ENCODE measurements at regions not wholly inside any gene's neighbourhood (a gene's known extent, or its start where the extent isn't known, plus 50 kb on each side); places are given as distances from the start of the nearest gene placed in this dataset.
"Not testable (repeated sequence)": the region's sequence is repeated elsewhere in the genome, so short reads cannot be mapped to it uniquely, and the experiment has no call there.

DNA sequence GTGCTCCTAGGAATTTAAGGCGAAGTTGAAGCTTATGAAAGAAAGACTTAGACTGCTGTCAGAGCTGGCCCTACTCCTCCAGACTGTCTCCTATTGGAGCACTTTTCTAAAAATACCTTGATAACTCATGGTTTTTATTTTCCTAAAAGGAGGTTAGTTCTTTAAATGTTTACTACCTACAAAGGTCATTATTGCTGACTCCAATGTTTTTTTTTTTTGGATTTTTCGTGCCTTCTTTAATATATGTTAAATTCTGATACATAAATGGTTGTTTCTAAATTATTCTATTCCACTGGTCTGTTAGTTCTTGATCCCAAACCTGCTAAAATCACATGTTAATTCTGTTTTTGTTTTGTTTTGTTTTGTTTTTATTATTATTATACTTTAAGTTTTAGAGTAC, 227.6 kb upstream of the FTMT start:
- H3K4me1 ChIP-seq (ENCODE audit: control insufficient read depth in 1 of 2, insufficient read depth in 2 of 2, low read length in 2 of 2), result no peaks in the 10 kb centered on the region
- H3K27me3 ChIP-seq (ENCODE audit: low read depth, low read length), result no peaks in the 10 kb centered on the region
- H3K4me3 ChIP-seq (ENCODE audit: low read depth in 1 of 2, low read length in 2 of 2), result no peak overlapping the region
- no peaks in the 10 kb centered on the region for H3K36me3 ChIP-seq (ENCODE audit: control insufficient read depth in 1 of 2, insufficient read depth in 2 of 2, low read length in 2 of 2)
- H3K27ac ChIP-seq (ENCODE audit: low read length), result no peak overlapping the region
- H3K9me3 ChIP-seq (ENCODE audit: control insufficient read depth in 1 of 2, low read length in 2 of 2), result no peaks in the 10 kb centered on the region

DNA sequence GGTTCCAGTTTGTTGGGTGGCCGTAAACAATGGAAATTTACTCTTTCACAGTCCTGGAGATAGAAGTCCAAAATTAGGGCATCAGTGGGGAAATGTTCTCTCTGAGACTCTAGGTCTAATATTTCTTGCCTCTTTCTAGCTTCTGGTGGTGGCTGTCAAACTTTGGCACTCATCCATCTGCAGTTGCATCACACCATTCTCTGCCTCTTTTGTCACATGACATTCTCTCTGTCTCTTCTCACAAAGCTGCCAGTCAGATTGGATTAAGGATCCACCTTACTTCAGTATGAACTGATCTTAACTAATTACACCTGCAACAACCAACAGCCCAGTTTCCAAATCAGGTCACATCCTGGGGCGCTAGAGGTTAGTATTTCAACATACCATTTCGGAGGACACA, 222.9 kb upstream of the FTMT start:
- no peaks in the 10 kb centered on the region for H3K36me3 ChIP-seq (ENCODE audit: control insufficient read depth in 1 of 2, insufficient read depth in 2 of 2, low read length in 2 of 2)
- no peak overlapping the region for H3K27ac ChIP-seq (ENCODE audit: low read length)
- H3K4me3 ChIP-seq (ENCODE audit: low read depth in 1 of 2, low read length in 2 of 2), result no peak overlapping the region
- H3K4me1 ChIP-seq (ENCODE audit: control insufficient read depth in 1 of 2, insufficient read depth in 2 of 2, low read length in 2 of 2), result no peaks in the 10 kb centered on the region
- H3K9me3 ChIP-seq (ENCODE audit: control insufficient read depth in 1 of 2, low read length in 2 of 2), result no peaks in the 10 kb centered on the region
- no peaks in the 10 kb centered on the region for H3K27me3 ChIP-seq (ENCODE audit: low read depth, low read length)

DNA sequence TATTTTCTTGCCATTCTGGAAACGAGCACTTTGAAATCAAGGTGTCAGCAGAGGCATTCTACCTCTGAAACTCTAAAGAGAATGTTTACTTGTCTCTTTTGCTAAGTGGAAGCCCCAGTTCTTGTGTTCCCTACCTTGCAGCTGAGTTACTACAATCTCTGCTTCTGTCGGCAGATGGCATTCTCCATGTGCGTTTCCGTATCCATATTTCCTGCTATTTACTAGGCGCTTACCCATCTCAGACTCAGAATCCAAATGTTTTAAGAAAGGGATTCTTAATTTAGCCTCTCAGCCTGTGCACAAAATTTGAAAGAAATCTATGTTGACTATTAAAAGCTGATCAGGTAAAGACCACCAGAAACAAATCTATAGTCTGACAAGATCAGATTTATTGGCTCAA, 221.3 kb upstream of the FTMT start:
- Histone ChIP-seq H3K36me3 (ENCODE audit: control insufficient read depth in 1 of 2, insufficient read depth in 2 of 2, low read length in 2 of 2) (no peaks in the 10 kb centered on the region), H3K27me3 (ENCODE audit: low read depth, low read length) (no peaks in the 10 kb centered on the region), H3K4me3 (ENCODE audit: low read depth in 1 of 2, low read length in 2 of 2) (no peak overlapping the region), H3K4me1 (ENCODE audit: control insufficient read depth in 1 of 2, insufficient read depth in 2 of 2, low read length in 2 of 2) (no peaks in the 10 kb centered on the region), H3K27ac (ENCODE audit: low read length) (no peak overlapping the region), H3K9me3 (ENCODE audit: control insufficient read depth in 1 of 2, low read length in 2 of 2) (no peaks in the 10 kb centered on the region)

DNA sequence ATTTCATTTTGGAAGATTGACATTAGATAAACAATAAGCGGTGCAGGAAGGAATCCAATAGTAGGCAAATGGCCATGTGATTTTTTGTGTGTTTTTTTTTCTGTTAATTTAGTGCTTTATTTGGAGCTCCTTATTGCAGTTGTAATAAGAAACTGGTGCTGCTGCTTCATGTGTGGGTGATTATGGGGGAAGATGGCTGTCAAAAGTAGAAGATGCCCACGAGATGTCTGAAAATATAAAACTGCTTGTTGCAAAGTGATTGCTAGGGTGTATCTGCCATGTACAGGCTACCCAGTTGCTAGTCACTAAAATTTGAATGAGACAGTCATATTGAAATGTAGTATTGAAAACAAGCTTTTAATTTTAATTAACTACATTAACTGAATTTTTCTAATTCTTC, 216.7 kb upstream of the FTMT start:
- Histone ChIP-seq H3K4me1 (ENCODE audit: control insufficient read depth in 1 of 2, insufficient read depth in 2 of 2, low read length in 2 of 2) (no peaks in the 10 kb centered on the region), H3K27me3 (ENCODE audit: low read depth, low read length) (no peaks in the 10 kb centered on the region), H3K9me3 (ENCODE audit: control insufficient read depth in 1 of 2, low read length in 2 of 2) (no peaks in the 10 kb centered on the region), H3K36me3 (ENCODE audit: control insufficient read depth in 1 of 2, insufficient read depth in 2 of 2, low read length in 2 of 2) (no peaks in the 10 kb centered on the region), H3K27ac (ENCODE audit: low read length) (no peak overlapping the region), H3K4me3 (ENCODE audit: low read depth in 1 of 2, low read length in 2 of 2) (no peak overlapping the region)

DNA sequence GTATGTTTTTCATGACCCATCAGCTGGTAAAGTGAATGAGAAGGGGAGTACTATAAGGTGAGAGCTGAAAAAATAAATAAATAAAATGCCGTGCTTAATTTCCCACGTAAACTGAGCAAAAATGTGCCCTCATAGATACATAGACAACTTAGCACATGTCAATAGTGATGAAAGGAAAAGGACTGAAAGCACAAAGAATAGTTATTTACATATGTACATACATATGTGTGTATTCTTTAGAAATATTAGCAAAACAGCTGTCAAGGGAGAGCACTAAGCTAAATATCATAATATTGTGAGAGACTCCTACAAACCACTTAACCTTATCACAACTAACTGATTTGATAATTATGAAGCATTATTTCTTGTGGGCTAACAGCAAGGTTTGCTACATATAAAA, 213.6 kb upstream of the FTMT start:
- H3K4me3 ChIP-seq (ENCODE audit: low read depth in 1 of 2, low read length in 2 of 2), result no peak overlapping the region

DNA sequence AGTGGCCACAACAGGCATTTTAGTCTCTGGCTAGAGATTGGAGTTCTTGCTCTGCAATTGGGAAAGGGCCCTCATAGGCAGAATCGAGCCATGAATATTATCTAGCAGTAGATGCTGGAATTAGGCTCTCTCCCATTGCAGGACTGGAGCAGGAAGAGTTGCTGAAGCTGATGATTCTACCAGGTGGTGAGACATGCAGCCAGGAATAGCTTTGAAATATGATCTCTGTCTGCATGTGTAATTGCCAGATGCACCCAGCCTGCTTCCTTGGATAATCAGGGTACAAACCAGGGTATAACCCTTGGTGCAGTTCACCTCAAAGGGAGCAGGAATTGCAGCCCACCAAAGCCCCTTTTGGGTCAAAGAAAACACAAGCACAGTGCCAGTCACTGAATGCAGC, 211.4 kb upstream of the FTMT start:
- no peak overlapping the region for H3K27ac ChIP-seq (ENCODE audit: low read length)
- no peak overlapping the region for H3K4me3 ChIP-seq (ENCODE audit: low read depth in 1 of 2, low read length in 2 of 2)
- H3K36me3 ChIP-seq (ENCODE audit: control insufficient read depth in 1 of 2, insufficient read depth in 2 of 2, low read length in 2 of 2), result no peaks in the 10 kb centered on the region
- H3K27me3 ChIP-seq (ENCODE audit: low read depth, low read length), result no peaks in the 10 kb centered on the region
- no peaks in the 10 kb centered on the region for H3K9me3 ChIP-seq (ENCODE audit: control insufficient read depth in 1 of 2, low read length in 2 of 2)
- no peaks in the 10 kb centered on the region for H3K4me1 ChIP-seq (ENCODE audit: control insufficient read depth in 1 of 2, insufficient read depth in 2 of 2, low read length in 2 of 2)

More for the DNA sequence above, 213.6 kb upstream of the FTMT start:
- H3K36me3 ChIP-seq (ENCODE audit: control insufficient read depth in 1 of 2, insufficient read depth in 2 of 2, low read length in 2 of 2), result no peaks in the 10 kb centered on the region
- no peaks in the 10 kb centered on the region for H3K4me1 ChIP-seq (ENCODE audit: control insufficient read depth in 1 of 2, insufficient read depth in 2 of 2, low read length in 2 of 2)
- H3K27me3 ChIP-seq (ENCODE audit: low read depth, low read length), result no peaks in the 10 kb centered on the region
- no peaks in the 10 kb centered on the region for H3K9me3 ChIP-seq (ENCODE audit: control insufficient read depth in 1 of 2, low read length in 2 of 2)
- no peak overlapping the region for H3K27ac ChIP-seq (ENCODE audit: low read length)

DNA sequence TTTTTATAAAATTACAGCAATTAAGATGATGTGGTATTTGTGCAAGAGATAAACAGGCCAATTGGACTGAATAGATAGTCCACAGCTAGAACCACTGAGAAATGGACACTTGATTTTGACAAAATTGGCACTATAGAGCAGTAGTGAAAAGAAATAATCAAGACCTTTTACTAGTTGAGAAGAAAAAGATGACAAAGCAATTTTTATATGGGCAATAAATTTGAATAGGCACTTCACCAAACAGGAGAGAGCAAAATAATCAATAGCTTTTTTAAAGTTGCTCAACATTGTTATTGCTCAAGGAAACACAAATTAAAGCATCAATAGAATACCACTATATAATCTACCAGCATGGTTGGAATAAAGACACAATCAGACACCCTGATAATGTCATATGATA, 193.5 kb upstream of the FTMT start:
- Histone ChIP-seq H3K9me3 (ENCODE audit: control insufficient read depth in 1 of 2, low read length in 2 of 2) (no peaks in the 10 kb centered on the region), H3K4me3 (ENCODE audit: low read depth in 1 of 2, low read length in 2 of 2) (no peak overlapping the region), H3K4me1 (ENCODE audit: control insufficient read depth in 1 of 2, insufficient read depth in 2 of 2, low read length in 2 of 2) (no peaks in the 10 kb centered on the region), H3K27ac (ENCODE audit: low read length) (no peak overlapping the region), H3K27me3 (ENCODE audit: low read depth, low read length) (no peaks in the 10 kb centered on the region), H3K36me3 (ENCODE audit: control insufficient read depth in 1 of 2, insufficient read depth in 2 of 2, low read length in 2 of 2) (no peaks in the 10 kb centered on the region)

DNA sequence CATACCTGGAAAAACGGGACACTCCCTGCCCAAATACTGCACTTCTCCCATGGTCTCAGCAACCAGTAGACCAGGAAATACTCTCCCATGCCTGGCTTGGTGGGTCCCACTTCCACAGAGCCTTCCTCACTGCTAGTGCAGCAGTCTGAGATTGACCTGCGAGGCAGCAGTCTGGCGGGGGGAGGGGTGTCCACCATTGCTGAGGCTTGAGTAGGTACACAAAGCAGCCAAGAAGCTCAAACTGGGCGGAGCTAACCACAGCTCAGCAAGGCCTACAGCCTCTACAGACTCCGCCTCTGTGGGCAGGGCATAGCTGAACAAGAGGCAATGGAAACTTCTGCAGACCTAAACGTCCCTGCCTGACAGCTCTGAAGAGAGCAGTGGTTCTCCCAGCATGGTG, 191.5 kb upstream of the FTMT start:
- no peak overlapping the region for H3K27ac ChIP-seq (ENCODE audit: low read length)

DNA sequence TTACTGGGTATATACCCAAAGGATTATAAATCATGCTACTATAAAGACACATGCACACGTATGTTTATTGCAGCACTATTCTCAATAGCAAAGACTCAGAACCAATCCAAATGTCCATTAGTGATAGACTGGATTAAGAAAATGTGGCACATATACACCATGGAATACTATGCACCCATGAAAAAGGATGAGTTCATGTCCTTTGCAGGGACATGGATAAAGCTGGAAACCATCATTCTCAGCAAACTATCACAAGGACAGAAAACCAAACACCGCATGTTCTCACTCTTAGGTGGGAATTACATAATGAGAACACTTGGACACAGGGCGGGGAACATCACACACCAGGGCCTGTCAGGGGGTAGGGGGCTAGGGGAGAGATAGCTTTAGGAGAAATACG, 186.1 kb upstream of the FTMT start:
- not testable (repeated sequence) for H3K36me3 ChIP-seq (ENCODE audit: control insufficient read depth in 1 of 2, insufficient read depth in 2 of 2, low read length in 2 of 2); H3K27ac ChIP-seq (ENCODE audit: low read length); H3K9me3 ChIP-seq (ENCODE audit: control insufficient read depth in 1 of 2, low read length in 2 of 2); H3K27me3 ChIP-seq (ENCODE audit: low read depth, low read length); H3K4me3 ChIP-seq (ENCODE audit: low read depth in 1 of 2, low read length in 2 of 2); H3K4me1 ChIP-seq (ENCODE audit: control insufficient read depth in 1 of 2, insufficient read depth in 2 of 2, low read length in 2 of 2)

More for the DNA sequence above, 191.5 kb upstream of the FTMT start:
- Histone ChIP-seq H3K4me1 (ENCODE audit: control insufficient read depth in 1 of 2, insufficient read depth in 2 of 2, low read length in 2 of 2) (no peaks in the 10 kb centered on the region), H3K36me3 (ENCODE audit: control insufficient read depth in 1 of 2, insufficient read depth in 2 of 2, low read length in 2 of 2) (no peaks in the 10 kb centered on the region), H3K4me3 (ENCODE audit: low read depth in 1 of 2, low read length in 2 of 2) (no peak overlapping the region), H3K9me3 (ENCODE audit: control insufficient read depth in 1 of 2, low read length in 2 of 2) (no peaks in the 10 kb centered on the region), H3K27me3 (ENCODE audit: low read depth, low read length) (no peaks in the 10 kb centered on the region)

DNA sequence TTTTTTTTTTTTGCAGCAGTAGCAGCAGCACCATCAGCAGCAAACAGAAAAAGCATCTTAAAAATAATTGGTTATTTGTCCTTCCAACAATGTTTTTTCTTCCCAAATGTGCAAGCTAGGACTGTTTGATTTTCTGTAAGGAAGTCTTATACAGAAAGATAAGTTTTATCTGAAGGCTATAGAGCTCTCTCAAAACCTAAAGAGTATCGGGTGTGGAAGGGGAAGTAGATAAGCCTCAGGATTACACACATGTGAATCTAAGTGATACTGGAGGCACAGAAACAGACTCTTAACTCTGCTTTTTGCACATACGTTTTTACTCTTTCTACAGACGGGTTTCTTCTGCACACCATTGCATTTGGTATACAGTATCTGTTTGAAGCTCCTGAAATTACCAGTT, 184.4 kb upstream of the FTMT start:
- H3K27ac ChIP-seq (ENCODE audit: low read length), result no peak overlapping the region
- no peaks in the 10 kb centered on the region for H3K4me1 ChIP-seq (ENCODE audit: control insufficient read depth in 1 of 2, insufficient read depth in 2 of 2, low read length in 2 of 2)
- H3K27me3 ChIP-seq (ENCODE audit: low read depth, low read length), result no peaks in the 10 kb centered on the region
- peaks cover 0 to 4% of the 10 kb centered on the region in 2 donors for H3K9me3 ChIP-seq (ENCODE audit: control insufficient read depth in 1 of 2, low read length in 2 of 2)
- H3K36me3 ChIP-seq (ENCODE audit: control insufficient read depth in 1 of 2, insufficient read depth in 2 of 2, low read length in 2 of 2), result no peaks in the 10 kb centered on the region
- H3K4me3 ChIP-seq (ENCODE audit: low read depth in 1 of 2, low read length in 2 of 2), result no peak overlapping the region

DNA sequence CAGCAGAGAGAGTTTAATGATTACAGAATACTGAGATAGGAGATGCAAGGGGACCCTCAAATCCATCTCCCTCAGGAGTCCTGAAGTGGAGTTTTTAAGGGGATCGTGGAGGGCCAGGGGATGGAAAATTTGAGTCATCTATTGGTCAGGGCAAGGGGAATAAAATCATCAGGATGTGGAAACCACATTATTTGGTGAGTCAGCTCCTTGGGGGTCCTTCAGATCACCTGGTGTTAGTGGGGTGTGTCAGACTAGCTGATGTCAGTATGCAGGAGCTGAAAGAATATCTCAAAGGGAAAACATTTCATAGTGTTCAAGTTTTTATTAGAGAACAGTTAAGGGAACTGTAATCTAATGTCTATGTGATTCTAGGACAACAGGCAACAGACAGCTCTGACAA, 183.0 kb upstream of the FTMT start:
- H3K4me1 ChIP-seq (ENCODE audit: control insufficient read depth in 1 of 2, insufficient read depth in 2 of 2, low read length in 2 of 2), result no peaks in the 10 kb centered on the region
- no peak overlapping the region for H3K27ac ChIP-seq (ENCODE audit: low read length)
- no peaks in the 10 kb centered on the region for H3K36me3 ChIP-seq (ENCODE audit: control insufficient read depth in 1 of 2, insufficient read depth in 2 of 2, low read length in 2 of 2)
- no peaks in the 10 kb centered on the region for H3K27me3 ChIP-seq (ENCODE audit: low read depth, low read length)
- peaks cover 0 to 4% of the 10 kb centered on the region in 2 donors for H3K9me3 ChIP-seq (ENCODE audit: control insufficient read depth in 1 of 2, low read length in 2 of 2)
- no peak overlapping the region for H3K4me3 ChIP-seq (ENCODE audit: low read depth in 1 of 2, low read length in 2 of 2)

DNA sequence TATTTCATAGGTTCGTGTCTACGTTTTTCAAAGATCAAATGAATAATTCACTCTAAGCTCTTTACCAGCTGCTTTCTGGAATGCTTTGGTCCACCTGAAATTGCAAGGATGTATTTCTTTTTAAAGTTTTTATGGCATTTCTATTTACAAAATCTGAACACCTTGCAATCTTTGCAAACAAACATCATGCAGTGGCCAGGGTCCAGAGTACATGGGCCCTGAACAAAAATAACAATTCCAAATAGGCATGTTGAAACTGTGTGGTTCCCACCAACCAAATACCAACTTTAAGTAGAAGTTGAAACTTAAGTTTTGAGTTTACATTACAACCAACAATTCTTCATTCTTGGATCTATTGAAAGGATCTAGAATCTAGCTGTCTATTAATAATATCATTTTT, 180.1 kb upstream of the FTMT start:
- Histone ChIP-seq H3K27me3 (ENCODE audit: low read depth, low read length) (no peaks in the 10 kb centered on the region), H3K9me3 (ENCODE audit: control insufficient read depth in 1 of 2, low read length in 2 of 2) (no peaks in the 10 kb centered on the region), H3K27ac (ENCODE audit: low read length) (no peak overlapping the region), H3K4me1 (ENCODE audit: control insufficient read depth in 1 of 2, insufficient read depth in 2 of 2, low read length in 2 of 2) (no peaks in the 10 kb centered on the region), H3K4me3 (ENCODE audit: low read depth in 1 of 2, low read length in 2 of 2) (no peak overlapping the region), H3K36me3 (ENCODE audit: control insufficient read depth in 1 of 2, insufficient read depth in 2 of 2, low read length in 2 of 2) (no peaks in the 10 kb centered on the region)
